Ectodermal cell (in vitro differentiated cells): ENCODE measurements at regions not wholly inside any gene's neighbourhood (a gene's known extent, or its start where the extent isn't known, plus 50 kb on each side); places are given as distances from the start of the nearest gene placed in this dataset.

Experiments
- H3K27ac ChIP-seq: 2 replicates; pipeline ENCODE4 v1.7.0; 2013; ENCODE audit warnings: mild to moderate bottlenecking, low read depth, low read length; ENCODE audit not compliant: insufficient read depth, poor library complexity, severe bottlenecking
- H3K27me3 ChIP-seq: 2 replicates; pipeline ENCODE4 v1.7.0; 2013; ENCODE audit warnings: mild to moderate bottlenecking, low read length; ENCODE audit not compliant: insufficient read depth, control insufficient read depth, poor library complexity, severe bottlenecking
- H3K36me3 ChIP-seq: one replicate; pipeline ENCODE4 v1.7.0; 2013; ENCODE audit warnings: low read length; ENCODE audit not compliant: control insufficient read depth, insufficient read depth
- H3K4me1 ChIP-seq: one replicate; pipeline ENCODE4 v1.7.0; 2013; ENCODE audit warnings: low read length; ENCODE audit not compliant: control insufficient read depth, insufficient read depth
- H3K4me3 ChIP-seq: 2 replicates; pipeline ENCODE4 v1.7.0; 2013; ENCODE audit warnings: low read depth, low read length, control low read depth; ENCODE audit not compliant: insufficient read depth
- H3K9me3 ChIP-seq: 2 replicates; pipeline ENCODE4 v1.7.0; 2013; ENCODE audit warnings: mild to moderate bottlenecking, low read length, moderate library complexity; ENCODE audit not compliant: control insufficient read depth
- WGBS, 2 experiments: methylation state at CpG; one replicate each; pipeline ENCODE4 v1.1.7; 2013; ENCODE audit warnings: missing lambda C conversion rate in 2 of 2; 5-methylcytosine and 5-hydroxymethylcytosine counted together

DNA sequence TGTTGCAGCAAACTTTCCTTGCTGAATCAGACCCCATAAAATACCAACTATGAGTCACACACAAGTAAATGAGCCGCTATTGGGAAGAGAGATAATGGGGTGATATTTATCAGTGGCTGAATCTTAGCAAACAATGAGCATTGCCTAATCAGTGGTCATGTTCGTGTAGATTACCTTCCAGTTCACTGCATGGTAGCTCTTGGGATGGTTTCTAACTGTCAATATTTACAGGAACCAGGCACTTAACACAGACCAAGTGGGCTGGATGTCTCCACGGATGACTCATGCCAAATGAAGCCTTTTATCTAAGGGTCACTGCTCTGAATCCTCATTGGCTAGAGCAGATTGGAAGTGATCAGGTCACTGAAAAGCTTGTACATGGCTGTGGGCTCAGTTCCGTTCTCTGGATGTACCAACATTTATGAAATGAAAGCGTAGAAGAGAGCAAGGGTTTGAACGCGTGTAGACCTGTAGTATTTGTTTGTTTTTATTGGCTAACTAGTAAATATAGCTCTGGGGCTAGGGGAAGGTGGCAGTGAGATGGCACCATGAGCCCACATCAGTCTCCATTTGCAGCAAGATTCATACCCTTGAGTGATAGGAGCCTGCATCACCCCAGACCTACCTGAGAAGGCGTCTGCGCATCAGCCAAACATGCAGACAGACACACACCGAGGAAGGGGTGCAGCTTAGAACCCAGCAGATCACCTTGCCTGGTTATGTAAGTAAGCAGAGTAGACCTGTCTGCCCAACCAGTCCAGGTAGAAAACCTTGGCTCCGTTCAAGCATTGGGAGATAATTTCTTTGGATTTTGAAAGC lies 153.3 kb downstream of the TOMM20 start:
- Histone ChIP-seq H3K27ac (no peak overlapping the region), H3K4me3 (no peak overlapping the region), H3K4me1 (peaks cover 37% of the 10 kb centered on the region), H3K27me3 (no peaks in the 10 kb centered on the region), H3K36me3 (no peaks in the 10 kb centered on the region), H3K9me3 (no peaks in the 10 kb centered on the region)
- 91 to 92% methylated on average over 11 of the region's 11 CpGs for WGBS, 2 experiments

DNA sequence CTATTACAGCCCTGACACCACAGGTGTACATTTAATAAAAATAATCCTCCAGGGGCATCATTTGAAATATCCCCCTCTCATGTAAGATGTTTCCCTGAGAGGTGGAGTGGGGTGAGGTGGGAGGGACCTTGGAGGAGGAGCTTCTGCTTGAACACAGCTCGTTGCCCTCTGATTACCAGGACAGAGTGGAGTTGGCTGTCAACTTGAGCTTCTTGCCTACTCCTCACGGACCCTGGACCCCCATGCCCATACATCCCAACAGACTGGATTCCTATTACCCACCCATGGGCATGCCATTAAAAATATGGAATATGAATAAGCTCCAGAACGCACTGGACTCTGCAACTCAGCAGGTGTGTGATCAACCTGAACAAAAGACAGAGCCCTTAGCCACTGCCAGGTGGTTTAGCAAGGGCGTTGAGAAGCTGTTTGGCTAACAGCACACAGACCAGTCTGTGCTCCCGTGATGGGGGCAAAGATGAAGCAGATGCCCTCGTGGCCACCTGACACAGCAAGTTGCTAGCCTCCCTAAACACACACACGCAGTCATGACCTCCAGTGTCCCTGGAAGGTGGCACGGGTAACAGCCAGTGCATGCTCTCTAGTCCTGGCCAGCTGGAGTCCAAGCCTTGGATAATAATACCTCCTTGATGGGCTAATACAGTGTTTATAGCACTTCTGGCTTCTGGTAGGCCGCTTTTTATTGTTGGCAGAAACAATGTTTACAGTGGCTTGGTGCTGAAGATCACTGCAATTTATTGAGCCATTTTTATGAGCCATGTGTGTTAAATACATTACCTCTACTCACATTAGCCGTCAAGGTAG lies 155.0 kb downstream of the TOMM20 start:
- no peak overlapping the region for H3K27ac ChIP-seq
- H3K36me3 ChIP-seq, result no peaks in the 10 kb centered on the region
- no peaks in the 10 kb centered on the region for H3K9me3 ChIP-seq
- WGBS, 2 experiments, result 92 to 95% methylated on average over 10 of the region's 10 CpGs
- peaks cover 44% of the 10 kb centered on the region for H3K4me1 ChIP-seq
- no peaks in the 10 kb centered on the region for H3K27me3 ChIP-seq
- H3K4me3 ChIP-seq, result no peak overlapping the region

DNA sequence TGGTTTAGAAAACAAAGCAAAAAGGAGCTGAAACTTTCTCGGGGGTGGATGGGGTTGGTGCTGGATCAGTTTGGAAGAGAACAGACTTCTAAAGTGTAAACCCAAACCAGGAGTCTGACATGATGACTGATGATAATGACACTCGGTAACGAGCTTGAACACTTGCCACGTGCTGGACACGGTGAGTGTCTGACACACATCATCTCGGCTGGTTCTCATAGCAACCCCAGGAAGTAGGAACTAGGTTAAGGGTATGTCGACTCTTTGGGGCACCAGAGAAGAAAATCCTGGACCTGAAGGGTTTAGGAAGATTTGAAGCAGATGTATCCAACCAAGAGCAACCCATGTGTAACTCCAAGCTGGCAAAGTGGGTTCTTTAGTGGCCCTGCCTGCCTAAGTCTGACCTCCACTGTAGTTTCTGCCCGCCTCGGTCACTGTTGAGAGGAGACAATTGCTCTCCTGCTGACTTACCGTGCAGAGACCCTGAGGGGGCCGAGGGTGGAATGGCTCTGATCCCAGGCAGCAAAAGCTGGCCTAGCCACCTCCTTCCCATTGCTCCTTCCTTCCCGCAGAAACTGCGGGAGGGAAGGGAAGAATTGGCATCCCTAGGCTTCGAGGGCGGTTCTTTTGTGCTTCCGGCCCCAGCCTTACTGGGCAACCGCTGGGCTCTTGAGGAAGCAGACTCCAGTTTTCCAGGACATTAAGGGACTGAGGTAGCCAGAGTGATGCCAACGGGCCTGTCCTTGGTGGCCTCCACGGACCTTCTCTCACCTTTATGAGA lies 156.0 kb downstream of the TOMM20 start:
- Histone ChIP-seq H3K9me3 (no peaks in the 10 kb centered on the region), H3K4me1 (peaks cover 38% of the 10 kb centered on the region), H3K27me3 (no peaks in the 10 kb centered on the region), H3K4me3 (no peak overlapping the region), H3K36me3 (no peaks in the 10 kb centered on the region), H3K27ac (no peak overlapping the region)
- 56 to 57% methylated on average over 19 of the region's 19 CpGs for WGBS, 2 experiments

DNA sequence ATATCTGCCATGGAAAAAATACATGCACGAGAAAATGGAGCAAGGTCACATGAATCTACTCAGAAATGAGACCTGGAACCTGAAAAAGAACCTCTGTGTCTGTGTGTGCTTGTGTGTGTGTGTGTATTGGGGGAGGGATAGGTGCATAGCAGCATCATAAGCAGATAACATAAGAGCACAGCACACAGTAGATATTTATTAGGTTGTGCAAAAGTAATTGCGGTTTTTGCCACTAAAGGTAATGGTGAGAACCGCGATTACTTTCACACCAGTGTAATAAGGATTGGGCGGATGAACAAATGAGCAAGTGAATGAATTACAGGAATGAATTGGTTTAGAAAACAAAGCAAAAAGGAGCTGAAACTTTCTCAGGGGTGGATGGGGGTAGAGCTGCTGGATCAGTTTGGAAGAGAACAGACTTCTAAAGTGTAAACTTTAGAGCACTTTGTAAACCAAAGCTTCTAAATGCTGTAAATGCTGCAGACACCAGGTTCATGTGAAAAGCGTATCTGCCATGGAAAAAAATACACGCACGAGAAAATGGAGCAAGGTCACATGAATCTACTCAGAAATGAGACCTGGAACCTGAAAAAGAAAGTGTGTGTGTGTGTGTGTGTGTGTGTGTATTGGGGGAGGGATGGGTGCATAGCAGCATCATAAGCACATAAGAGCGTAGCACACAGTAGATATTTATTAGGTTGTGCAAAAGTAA lies 156.9 kb downstream of the TOMM20 start:
- Histone ChIP-seq H3K4me3 (no peak overlapping the region), H3K27me3 (no peaks in the 10 kb centered on the region), H3K9me3 (no peaks in the 10 kb centered on the region), H3K27ac (peak overlapping the region; percentile 92), H3K36me3 (no peaks in the 10 kb centered on the region), H3K4me1 (peaks cover 38% of the 10 kb centered on the region)
- WGBS, 2 experiments, result 91 to 92% methylated on average over 9 of the region's 9 CpGs

DNA sequence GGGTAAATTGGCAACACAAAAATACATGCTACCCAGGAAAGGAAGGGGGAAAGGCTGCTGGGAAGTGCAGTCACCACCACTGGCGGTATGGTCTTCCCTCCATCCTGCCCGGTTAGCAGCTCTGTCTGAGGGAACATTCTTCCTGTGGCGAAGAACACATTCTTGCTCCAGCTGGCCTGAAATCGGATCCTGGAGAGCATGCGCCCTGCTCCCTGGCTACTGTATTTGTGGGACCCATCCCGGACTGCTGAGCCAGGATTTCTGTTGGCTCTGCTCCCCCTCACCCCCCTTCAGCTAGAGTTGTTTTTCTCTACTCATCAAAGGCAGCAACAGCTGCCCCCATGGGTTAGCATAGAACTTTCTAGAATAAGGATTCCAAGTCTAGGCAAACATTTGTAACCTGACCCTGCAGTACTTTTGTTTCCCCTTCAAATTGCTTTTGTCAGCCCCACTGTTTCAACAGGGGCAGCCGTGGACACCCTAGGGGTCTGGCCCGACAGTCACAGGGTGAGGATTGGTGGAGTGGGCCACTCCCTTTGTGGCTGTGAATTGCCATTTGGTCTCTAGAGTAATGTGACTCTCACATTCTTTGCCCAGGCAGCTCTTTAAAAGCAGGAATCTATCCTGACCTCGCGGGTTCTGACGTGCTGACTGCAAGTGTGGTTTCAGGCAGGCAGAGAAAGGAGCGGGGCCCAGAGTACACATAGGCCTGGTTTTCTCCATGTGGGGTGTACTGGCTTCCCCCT lies 157.7 kb downstream of the TOMM20 start:
- Histone ChIP-seq H3K36me3 (no peaks in the 10 kb centered on the region), H3K27ac (peak overlapping the region; percentile 92), H3K27me3 (no peaks in the 10 kb centered on the region), H3K4me1 (peaks cover 38% of the 10 kb centered on the region), H3K9me3 (no peaks in the 10 kb centered on the region), H3K4me3 (no peak overlapping the region)
- 21 to 24% methylated on average over 12 of the region's 12 CpGs for WGBS, 2 experiments

DNA sequence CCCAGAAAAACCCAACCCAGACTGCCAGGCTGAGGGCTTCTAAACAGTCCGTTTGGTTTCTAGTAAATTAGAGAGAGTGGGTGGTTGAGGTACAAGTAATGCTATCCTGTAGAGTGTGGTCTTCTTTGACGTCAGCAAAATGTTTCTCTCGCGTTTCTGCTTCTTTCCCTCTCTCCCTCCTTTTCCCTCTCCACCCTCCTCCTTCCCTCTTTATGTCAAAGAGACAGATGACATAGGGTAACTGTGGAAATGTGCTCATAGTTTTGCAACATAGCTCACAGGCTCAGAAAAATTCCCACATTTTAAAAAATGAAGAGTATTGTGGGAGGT lies 158.3 kb downstream of the TOMM20 start:
- H3K4me3 ChIP-seq, result no peak overlapping the region
- WGBS, 2 experiments, result 4% methylated on average over 4 of the region's 4 CpGs; no CpG with 5 or more reads in 1 of the 2 experiments
- H3K27ac ChIP-seq, result peak overlapping the region; percentile 92
- H3K4me1 ChIP-seq, result peaks cover 38% of the 10 kb centered on the region
- H3K9me3 ChIP-seq, result no peaks in the 10 kb centered on the region
- no peaks in the 10 kb centered on the region for H3K36me3 ChIP-seq
- no peaks in the 10 kb centered on the region for H3K27me3 ChIP-seq

DNA sequence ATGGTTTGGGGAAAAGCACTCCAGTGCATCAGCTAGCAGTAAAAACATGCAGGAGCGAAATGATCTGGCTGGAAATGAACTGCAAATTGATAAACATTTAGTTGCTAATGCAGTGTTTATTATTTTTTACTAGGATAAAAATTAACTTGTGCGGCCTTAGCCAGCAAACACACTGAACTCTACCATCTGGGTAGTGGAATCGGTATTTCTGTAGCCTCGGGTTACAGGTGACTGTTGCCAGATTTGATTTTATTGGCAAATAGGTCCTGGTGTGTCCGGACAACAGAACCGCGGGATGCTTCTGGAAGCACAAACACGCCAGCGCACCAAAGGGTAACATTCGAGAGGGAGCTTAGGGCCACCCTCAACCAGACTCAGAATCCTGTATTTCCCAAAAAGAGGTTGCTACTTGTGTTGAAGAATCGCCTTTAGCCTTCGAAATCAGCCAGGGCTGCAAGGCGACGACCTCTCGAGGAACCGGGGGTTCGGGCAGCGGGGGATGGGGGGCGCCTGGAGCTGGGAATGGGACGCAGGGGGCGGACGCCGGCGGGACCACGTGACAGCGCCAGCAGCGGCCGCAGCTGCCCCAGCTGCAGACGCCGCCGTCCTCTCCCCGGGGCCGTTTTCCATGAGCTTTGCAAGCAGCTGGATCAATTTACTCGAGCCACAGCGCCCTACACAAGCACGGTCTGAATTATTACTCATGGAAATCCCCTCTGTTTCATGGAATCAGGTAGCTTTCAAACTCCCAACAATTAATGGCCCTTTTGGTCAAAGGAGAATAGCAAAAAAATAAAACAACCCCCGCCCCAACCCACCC lies 158.8 kb downstream of the TOMM20 start:
- Histone ChIP-seq H3K4me3 (no peak overlapping the region), H3K27ac (peak overlapping the region; percentile 92), H3K9me3 (no peaks in the 10 kb centered on the region), H3K36me3 (no peaks in the 10 kb centered on the region), H3K27me3 (no peaks in the 10 kb centered on the region), H3K4me1 (peaks cover 38% of the 10 kb centered on the region)
- WGBS, 2 experiments, result 10 to 11% methylated on average over 36 to 37 of the region's 37 CpGs

DNA sequence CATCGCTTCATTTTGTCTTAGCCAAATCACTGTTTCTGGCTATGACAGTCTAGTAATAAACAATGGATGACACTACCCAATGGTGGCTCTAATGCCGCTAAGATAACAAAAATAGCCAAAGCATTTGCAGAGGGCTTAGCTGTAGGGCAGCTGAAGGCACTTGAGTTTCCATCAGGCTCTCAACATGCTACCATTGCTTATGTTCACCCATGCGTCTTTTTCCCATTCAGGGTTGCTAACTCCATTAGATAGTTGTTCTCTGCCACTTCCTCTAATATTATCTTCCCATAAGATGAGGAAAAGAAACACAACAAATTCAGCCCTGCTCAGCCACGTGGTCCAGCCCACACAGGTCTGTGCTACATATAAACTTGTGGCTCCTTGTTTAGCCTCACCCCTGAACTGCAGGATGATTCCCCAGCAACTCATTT lies 159.6 kb downstream of the TOMM20 start:
- no peak overlapping the region for H3K4me3 ChIP-seq

More for the DNA sequence above, 159.6 kb downstream of the TOMM20 start:
- Histone ChIP-seq H3K27me3 (no peaks in the 10 kb centered on the region), H3K36me3 (no peaks in the 10 kb centered on the region), H3K27ac (no peak overlapping the region), H3K4me1 (peaks cover 38% of the 10 kb centered on the region), H3K9me3 (no peaks in the 10 kb centered on the region)
- 87 to 93% methylated on average over 4 of the region's 4 CpGs for WGBS, 2 experiments
